GM12865 (cell line): ENCODE measurements at regions not wholly inside any gene's neighbourhood (a gene's known extent, or its start where the extent isn't known, plus 50 kb on each side); places are given as distances from the start of the nearest gene placed in this dataset.

ENCODE experiments used
- DNase-seq: peaks from one replicate; pipeline ENCODE4 v3.0.0; 2010; ENCODE audit warnings: low read depth
- H3K4me3 ChIP-seq: 2 replicates; pipeline ENCODE4 v1.5.1; 2011; ENCODE audit warnings: mild to moderate bottlenecking, low read depth, low read length, control low read depth
- CTCF ChIP-seq: IDR thresholded peaks from 2 replicates; pipeline ENCODE4 v1.5.1; 2011; ENCODE audit warnings: low read length, control low read depth, low read depth, inconsistent platforms; ENCODE audit not compliant: insufficient read depth; ENCODE audit errors: missing control alignments

GRCh38 chr6:98433325-98434056, 400.9 kb upstream of the POU3F2 start:
- H3K4me3 ChIP-seq: no peak overlapping the region
- peak; percentile 53 for DNase-seq
- TF ChIP-seq CTCF: no peak

- no peak for TF ChIP-seq CTCF
- DNase-seq: no peak
These were observed 390.7 kb upstream of the POU3F2 start for GRCh38 chr6:98443633-98444032.

GRCh38 chr6:98452685-98453084, 381.7 kb upstream of the POU3F2 start:
- H3K4me3 ChIP-seq: no peak overlapping the region
- DNase-seq: no peak
- TF ChIP-seq CTCF: no peak

More at GRCh38 chr6:98443633-98444032, 390.7 kb upstream of the POU3F2 start:
- H3K4me3 ChIP-seq: no peak overlapping the region

- no peak overlapping the region for H3K4me3 ChIP-seq
- DNase-seq: no peak
- no peak for TF ChIP-seq CTCF
These were observed 379.5 kb upstream of the POU3F2 start for GRCh38 chr6:98454809-98455322.

GRCh38 chr6:98458708-98459107, 375.7 kb upstream of the POU3F2 start:
- no peak overlapping the region for H3K4me3 ChIP-seq
- no peak for TF ChIP-seq CTCF
- DNase-seq: no peak

- TF ChIP-seq CTCF: no peak
- H3K4me3 ChIP-seq: no peak overlapping the region
- no peak for DNase-seq
These were observed 371.1 kb upstream of the POU3F2 start for GRCh38 chr6:98463038-98464000.
